ENCODE measurements at regions not wholly inside any gene's neighbourhood (a gene's known extent, or its start where the extent isn't known, plus 50 kb on each side); places are given as distances from the start of the nearest gene placed in this dataset.
"Not testable (repeated sequence)": the region's sequence is repeated elsewhere in the genome, so short reads cannot be mapped to it uniquely, and the experiment has no call there.

- in situ Hi-C loops (cut with MboI; ENCODE audit: low sequenced_read_pairs): no loop called here
These were observed 51.7 kb downstream of the FAM50B start for GRCh38 chr6:3900744-3901336.

- in situ Hi-C loops (cut with MboI; ENCODE audit: low sequenced_read_pairs): no loop called here
These were observed 53.9 kb downstream of the FAM50B start for GRCh38 chr6:3902871-3903648.

- in situ Hi-C loops (cut with MboI; ENCODE audit: low sequenced_read_pairs): no loop called here
These were observed 55.3 kb downstream of the FAM50B start for GRCh38 chr6:3904518-3904917.

GRCh38 chr6:3905945-3906845 lies 57.0 kb downstream of the FAM50B start:
- in situ Hi-C loops (cut with MboI; ENCODE audit: low sequenced_read_pairs): no loop called here

- in situ Hi-C loops (cut with MboI; ENCODE audit: low sequenced_read_pairs): no loop called here
These were observed 57.6 kb downstream of the FAM50B start for GRCh38 chr6:3906846-3907151.

GRCh38 chr6:3908223-3908622 lies 59.0 kb downstream of the FAM50B start:
- in situ Hi-C loops (cut with MboI; ENCODE audit: low sequenced_read_pairs): no loop called here

GRCh38 chr6:3908961-3909360 lies 59.8 kb downstream of the FAM50B start:
- in situ Hi-C loops (cut with MboI; ENCODE audit: low sequenced_read_pairs): no loop called here

GRCh38 chr6:3910106-3910663 lies 61.0 kb downstream of the FAM50B start:
- in situ Hi-C loops (cut with MboI; ENCODE audit: low sequenced_read_pairs): no loop called here

GRCh38 chr6:3911130-3911529 lies 62.0 kb downstream of the FAM50B start:
- in situ Hi-C loops (cut with MboI; ENCODE audit: low sequenced_read_pairs): no loop called here

- in situ Hi-C loops (cut with MboI; ENCODE audit: low sequenced_read_pairs): no loop called here
These were observed 62.6 kb downstream of the FAM50B start for GRCh38 chr6:3911614-3912336.

GRCh38 chr6:3912361-3913076 lies 63.3 kb downstream of the FAM50B start:
- in situ Hi-C loops (cut with MboI; ENCODE audit: low sequenced_read_pairs): no loop called here

- in situ Hi-C loops (cut with MboI; ENCODE audit: low sequenced_read_pairs): no loop called here
These were observed 64.1 kb downstream of the FAM50B start for GRCh38 chr6:3913077-3913957.

- in situ Hi-C loops (cut with MboI; ENCODE audit: low sequenced_read_pairs): no loop called here
These were observed 64.8 kb downstream of the FAM50B start for GRCh38 chr6:3913958-3914337.

GRCh38 chr6:3915076-3915791 lies 66.1 kb downstream of the FAM50B start:
- in situ Hi-C loops (cut with MboI; ENCODE audit: low sequenced_read_pairs): no loop called here

- in situ Hi-C loops (cut with MboI; ENCODE audit: low sequenced_read_pairs): no loop called here
These were observed 67.0 kb downstream of the FAM50B start for GRCh38 chr6:3916211-3916610.

GRCh38 chr6:3916749-3917148 lies 67.6 kb downstream of the FAM50B start:
- in situ Hi-C loops (cut with MboI; ENCODE audit: low sequenced_read_pairs): not testable (repeated sequence)

GRCh38 chr6:3918469-3918868 lies 69.3 kb downstream of the FAM50B start:
- in situ Hi-C loops (cut with MboI; ENCODE audit: low sequenced_read_pairs): no loop called here

GRCh38 chr6:3919130-3919628 lies 70.0 kb downstream of the FAM50B start:
- in situ Hi-C loops (cut with MboI; ENCODE audit: low sequenced_read_pairs): no loop called here
